Spleen (tissue), 11 donors: ENCODE measurements at regions not wholly inside any gene's neighbourhood (a gene's known extent, or its start where the extent isn't known, plus 50 kb on each side); places are given as distances from the start of the nearest gene placed in this dataset.

Source experiments
- DNase-seq: peaks from one replicate; pipeline ENCODE4 v3.0.0-alpha.2; 2020
- H3K27ac ChIP-seq, 8 donors: fragments of 200-600 bp; sonication (generic) in 7 of 8; 1 replicate in 4 of 8; 2 replicates in 4 of 8; pipeline versions ENCODE4 v1.5.0 to v1.8.0; 2016 to 2021; ENCODE audit warnings: inconsistent platforms in 4 of 8, mild to moderate bottlenecking in 4 of 8, moderate library complexity in 1 of 8
- H3K27me3 ChIP-seq, 7 donors: fragments of 200-600 bp; sonication (generic) in 6 of 7; replicated peaks in 1 of 7; 1 replicate in 4 of 7; 2 replicates in 3 of 7; pipeline versions ENCODE4 v1.5.0 to v1.8.0; 2016 to 2021; ENCODE audit warnings: inconsistent platforms in 3 of 7, mild to moderate bottlenecking in 1 of 7
- H3K36me3 ChIP-seq, 6 donors: fragments of 200-600 bp; sonication (generic) in 5 of 6; 1 replicate in 4 of 6; 2 replicates in 2 of 6; pipeline versions ENCODE4 v1.5.0 to v1.8.0; 2016 to 2021; ENCODE audit warnings: inconsistent platforms in 2 of 6
- H3K4me1 ChIP-seq, 6 donors: fragments of 200-600 bp; sonication (generic) in 5 of 6; 1 replicate in 3 of 6; 2 replicates in 3 of 6; pipeline versions ENCODE4 v1.5.0 to v1.8.0; 2016 to 2021; ENCODE audit warnings: inconsistent platforms in 3 of 6
- H3K4me3 ChIP-seq, 8 donors: fragments of 200-600 bp; sonication (generic) in 7 of 8; 1 replicate in 4 of 8; 2 replicates in 4 of 8; pipeline versions ENCODE4 v1.5.0 to v1.8.0; 2016 to 2021; ENCODE audit warnings: inconsistent platforms in 4 of 8, mild to moderate bottlenecking in 4 of 8, moderate library complexity in 2 of 8
- H3K9me3 ChIP-seq, 8 donors: fragments of 200-600 bp; sonication (generic) in 7 of 8; 1 replicate in 4 of 8; 2 replicates in 4 of 8; pipeline versions ENCODE4 v1.5.0 to v1.8.0; 2016 to 2021; ENCODE audit warnings: inconsistent platforms in 4 of 8
- POLR2A ChIP-seq, 3 donors: fragments of 450-650 bp; IDR thresholded peaks; one replicate each; pipeline ENCODE4 v1.5.1; 2017; ENCODE audit warnings: antibody characterized with exemption in 3 of 3, mild to moderate bottlenecking in 1 of 3
- POLR2AphosphoS5 ChIP-seq, 3 donors: sonication (generic); formaldehyde crosslinking; IDR thresholded peaks; one replicate each; pipeline ENCODE4 v1.5.1; 2017; ENCODE audit warnings: antibody characterized with exemption in 3 of 3
- WGBS, 5 donors: extraction: QIAGEN DNeasy Blood & Tissue Kit in 3 of 5; methylation state at CpG; one replicate each; pipeline versions ENCODE4 v1.1.5 to v1.1.7; 2013 to 2018; 5-methylcytosine and 5-hydroxymethylcytosine counted together
- intact Hi-C: fragments of 100-400 bp; cut with DNase I; formaldehyde crosslinking; loops from one replicate; pipeline ENCODE4 v1.15.0; 2023; ENCODE audit warnings: low total_unique reads
- TF ChIP-seq, protein P1 (sequence below), 11 experiments: fragments of 200-600 bp in 7 of 11; fragments of 450-650 bp in 4 of 11; sonication (generic) in 4 of 11; IDR thresholded peaks in 8 of 11; conservative IDR thresholded peaks in 3 of 11; 1 replicate in 7 of 11; 2 replicates in 4 of 11; pipeline versions ENCODE4 v1.4.0 to v1.8.0; 2016 to 2021; ENCODE audit warnings: antibody characterized with exemption in 11 of 11, inconsistent platforms in 4 of 11, mild to moderate bottlenecking in 1 of 11
- donor health status: healthy with polysubstance abuse.
- donor health status: DM: no; HTN: no; CAD: no; lungs with moderate emphysema.
- donor health status: DM: no; HTN: no; CAD: no.
- donor health status: Bipolar disorder and iron deficiency.
- donor health status: healthy.
- donor health status: DM: no; HTN: no; CAD: no.
- donor health status: DM: yes; HTN: yes; CAD: no.

DNA sequence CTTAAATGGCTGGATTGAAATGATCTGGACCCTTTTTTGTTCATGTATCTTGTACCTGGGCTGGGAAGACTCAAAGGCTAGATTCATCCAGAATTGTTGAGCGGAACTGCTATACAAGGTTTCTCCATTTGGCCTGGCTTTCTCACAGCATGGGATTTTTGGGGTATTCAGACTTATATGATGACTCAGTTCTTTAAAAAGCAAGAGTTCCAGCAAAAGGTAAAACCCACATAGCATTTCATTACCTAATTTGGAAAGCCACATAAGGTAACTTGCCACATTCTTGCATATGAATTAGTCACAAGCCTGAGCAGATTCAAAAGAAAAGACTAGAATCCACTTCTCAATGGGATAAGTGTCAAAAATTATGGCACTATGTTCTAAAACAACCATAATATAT, 137.4 kb downstream of the HGF start:
- no peaks in the 10 kb centered on the region for H3K4me1 ChIP-seq
- DNase-seq: no peak
- intact Hi-C loops: no loop called here
- no peaks in the 10 kb centered on the region for H3K36me3 ChIP-seq
- peaks cover 0 to 5% (median 0%) of the 10 kb centered on the region in 8 donors for H3K9me3 ChIP-seq
- H3K27ac ChIP-seq: no peak overlapping the region
- no peaks in the 10 kb centered on the region for H3K27me3 ChIP-seq
- TF ChIP-seq POLR2AphosphoS5 (IDR thresholded peaks at IDR 0.05) (no peak), POLR2A (IDR thresholded peaks at IDR 0.05) (no peak)
- TF ChIP-seq, protein P1, sequence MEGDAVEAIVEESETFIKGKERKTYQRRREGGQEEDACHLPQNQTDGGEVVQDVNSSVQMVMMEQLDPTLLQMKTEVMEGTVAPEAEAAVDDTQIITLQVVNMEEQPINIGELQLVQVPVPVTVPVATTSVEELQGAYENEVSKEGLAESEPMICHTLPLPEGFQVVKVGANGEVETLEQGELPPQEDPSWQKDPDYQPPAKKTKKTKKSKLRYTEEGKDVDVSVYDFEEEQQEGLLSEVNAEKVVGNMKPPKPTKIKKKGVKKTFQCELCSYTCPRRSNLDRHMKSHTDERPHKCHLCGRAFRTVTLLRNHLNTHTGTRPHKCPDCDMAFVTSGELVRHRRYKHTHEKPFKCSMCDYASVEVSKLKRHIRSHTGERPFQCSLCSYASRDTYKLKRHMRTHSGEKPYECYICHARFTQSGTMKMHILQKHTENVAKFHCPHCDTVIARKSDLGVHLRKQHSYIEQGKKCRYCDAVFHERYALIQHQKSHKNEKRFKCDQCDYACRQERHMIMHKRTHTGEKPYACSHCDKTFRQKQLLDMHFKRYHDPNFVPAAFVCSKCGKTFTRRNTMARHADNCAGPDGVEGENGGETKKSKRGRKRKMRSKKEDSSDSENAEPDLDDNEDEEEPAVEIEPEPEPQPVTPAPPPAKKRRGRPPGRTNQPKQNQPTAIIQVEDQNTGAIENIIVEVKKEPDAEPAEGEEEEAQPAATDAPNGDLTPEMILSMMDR (IDR thresholded peaks at IDR 0.05 in 8 of 11, conservative IDR thresholded peaks at IDR 0.05 in 3 of 11): no peak
- H3K4me3 ChIP-seq: no peak overlapping the region
- WGBS, 5 donors: 92 to 100% (median 94%) methylated on average over 1 of the region's 1 CpG

DNA sequence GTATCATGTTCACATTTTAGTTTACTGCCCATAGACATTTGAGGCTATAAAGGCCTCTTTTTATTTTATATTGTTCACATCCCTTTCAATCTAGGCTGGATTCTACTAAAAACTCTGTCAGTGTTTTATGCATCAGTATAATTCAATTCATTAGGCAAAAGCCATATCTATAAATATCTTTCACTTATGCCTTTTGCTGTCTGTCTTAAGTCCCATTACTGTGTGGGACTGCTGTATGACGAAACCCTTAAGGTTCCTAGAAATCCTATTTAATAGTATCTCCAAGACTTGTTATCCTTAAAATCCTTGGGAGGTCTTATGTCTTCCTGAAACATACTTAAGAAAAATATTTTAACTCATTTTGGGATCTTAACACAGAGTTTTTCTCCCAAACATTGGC, 139.2 kb downstream of the HGF start:
- intact Hi-C loops: no loop called here

DNA sequence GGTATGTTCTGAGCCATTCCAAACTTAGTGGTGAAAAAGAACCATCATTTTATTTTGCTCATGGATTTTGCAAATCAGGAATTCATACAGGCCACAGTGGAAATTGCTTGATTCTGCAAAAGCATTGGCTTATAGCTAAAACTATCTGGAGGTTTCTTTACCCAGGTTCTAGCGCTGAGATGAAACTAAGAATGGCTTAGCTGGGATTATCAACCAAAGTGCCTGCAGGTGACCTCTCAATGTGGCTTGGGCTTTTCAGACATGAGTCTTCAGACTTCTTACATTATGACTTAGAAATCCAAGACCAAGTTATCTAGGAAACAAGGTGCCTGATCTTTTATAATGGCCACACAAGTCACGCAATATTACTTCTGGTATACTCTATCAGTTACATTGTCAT, 140.1 kb downstream of the HGF start:
- H3K36me3 ChIP-seq: no peaks in the 10 kb centered on the region
- 94 to 98% (median 95%) methylated on average over 2 of the region's 2 CpGs for WGBS, 5 donors
- TF ChIP-seq, protein P1 (IDR thresholded peaks at IDR 0.05 in 8 of 11, conservative IDR thresholded peaks at IDR 0.05 in 3 of 11): no peak
- TF ChIP-seq POLR2AphosphoS5 (IDR thresholded peaks at IDR 0.05) (no peak), POLR2A (IDR thresholded peaks at IDR 0.05) (no peak)
- intact Hi-C loops: no loop called here
- H3K4me3 ChIP-seq: no peak overlapping the region
- peaks cover 0 to 5% (median 0%) of the 10 kb centered on the region in 8 donors for H3K9me3 ChIP-seq
- H3K4me1 ChIP-seq: no peaks in the 10 kb centered on the region
- H3K27me3 ChIP-seq: no peaks in the 10 kb centered on the region
- no peak for DNase-seq
- H3K27ac ChIP-seq: no peak overlapping the region

More for the DNA sequence above, 139.2 kb downstream of the HGF start:
- Histone ChIP-seq H3K27ac (no peak overlapping the region), H3K36me3 (no peaks in the 10 kb centered on the region), H3K4me1 (no peaks in the 10 kb centered on the region), H3K4me3 (no peak overlapping the region), H3K27me3 (no peaks in the 10 kb centered on the region), H3K9me3 (peaks cover 0 to 5% (median 0%) of the 10 kb centered on the region in 8 donors)
- TF ChIP-seq POLR2AphosphoS5 (IDR thresholded peaks at IDR 0.05) (no peak), POLR2A (IDR thresholded peaks at IDR 0.05) (no peak)
- TF ChIP-seq, protein P1 (IDR thresholded peaks at IDR 0.05 in 8 of 11, conservative IDR thresholded peaks at IDR 0.05 in 3 of 11): no peak
- WGBS, 5 donors: 74 to 93% (median 90%) methylated on average over 1 of the region's 1 CpG
- DNase-seq: no peak

DNA sequence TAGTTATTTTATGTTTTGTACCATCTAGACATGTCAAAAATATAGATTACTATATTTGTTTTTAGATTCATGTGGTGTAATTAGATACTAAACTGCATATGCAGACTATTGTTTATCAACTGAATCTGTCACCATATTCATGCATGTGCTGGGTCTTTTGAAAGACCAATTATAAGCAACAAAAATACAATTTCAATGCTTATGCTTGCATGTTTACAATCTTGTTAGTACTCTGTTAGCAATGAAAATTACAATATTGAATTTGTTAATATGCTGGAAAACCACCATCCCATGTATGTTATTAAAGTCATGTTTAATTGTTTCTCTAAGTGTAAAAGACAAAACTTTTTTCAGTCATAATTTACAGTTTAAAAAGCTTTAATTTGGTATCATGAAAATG, 140.9 kb downstream of the HGF start:
- Histone ChIP-seq H3K4me3 (no peak overlapping the region), H3K36me3 (no peaks in the 10 kb centered on the region), H3K9me3 (peaks cover 0 to 5% (median 0%) of the 10 kb centered on the region in 8 donors), H3K4me1 (no peaks in the 10 kb centered on the region), H3K27me3 (no peaks in the 10 kb centered on the region), H3K27ac (no peak overlapping the region)
- DNase-seq: no peak
- TF ChIP-seq POLR2A (IDR thresholded peaks at IDR 0.05) (no peak), POLR2AphosphoS5 (IDR thresholded peaks at IDR 0.05) (no peak)
- TF ChIP-seq, protein P1 (IDR thresholded peaks at IDR 0.05 in 8 of 11, conservative IDR thresholded peaks at IDR 0.05 in 3 of 11): no peak
- intact Hi-C loops: no loop called here
